ENCODE measurements at regions not wholly inside any gene's neighbourhood (a gene's known extent, or its start where the extent isn't known, plus 50 kb on each side); places are given as distances from the start of the nearest gene placed in this dataset.

DNA sequence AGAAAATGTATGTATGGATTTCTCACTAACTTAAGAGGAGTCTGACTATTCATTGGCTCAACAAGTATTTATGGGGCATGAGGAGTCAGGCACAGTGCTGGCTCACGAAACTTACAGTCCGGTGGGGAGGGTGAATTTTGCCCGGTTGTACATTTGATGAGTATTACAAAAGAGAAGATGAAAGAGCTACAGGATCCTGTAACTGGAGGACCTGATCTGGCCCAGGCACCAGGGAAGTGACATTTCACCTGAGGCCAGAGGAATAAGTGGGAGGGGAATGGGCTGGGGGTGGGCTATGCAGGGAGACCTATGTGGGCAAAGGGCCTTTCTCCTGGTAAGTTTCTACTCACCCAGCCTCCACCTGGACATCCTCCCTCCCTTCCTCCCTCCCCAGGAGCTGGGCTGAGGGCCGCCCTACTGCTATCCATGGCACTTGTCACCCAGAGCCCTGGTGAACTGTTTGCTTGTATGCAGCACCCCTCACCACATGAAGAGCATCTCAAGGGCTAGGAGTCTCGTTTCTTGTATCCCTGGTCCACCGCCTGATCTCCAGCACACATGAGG lies 101.1 kb upstream of the ZNF438 start:
- TF ChIP-seq, protein P1, sequence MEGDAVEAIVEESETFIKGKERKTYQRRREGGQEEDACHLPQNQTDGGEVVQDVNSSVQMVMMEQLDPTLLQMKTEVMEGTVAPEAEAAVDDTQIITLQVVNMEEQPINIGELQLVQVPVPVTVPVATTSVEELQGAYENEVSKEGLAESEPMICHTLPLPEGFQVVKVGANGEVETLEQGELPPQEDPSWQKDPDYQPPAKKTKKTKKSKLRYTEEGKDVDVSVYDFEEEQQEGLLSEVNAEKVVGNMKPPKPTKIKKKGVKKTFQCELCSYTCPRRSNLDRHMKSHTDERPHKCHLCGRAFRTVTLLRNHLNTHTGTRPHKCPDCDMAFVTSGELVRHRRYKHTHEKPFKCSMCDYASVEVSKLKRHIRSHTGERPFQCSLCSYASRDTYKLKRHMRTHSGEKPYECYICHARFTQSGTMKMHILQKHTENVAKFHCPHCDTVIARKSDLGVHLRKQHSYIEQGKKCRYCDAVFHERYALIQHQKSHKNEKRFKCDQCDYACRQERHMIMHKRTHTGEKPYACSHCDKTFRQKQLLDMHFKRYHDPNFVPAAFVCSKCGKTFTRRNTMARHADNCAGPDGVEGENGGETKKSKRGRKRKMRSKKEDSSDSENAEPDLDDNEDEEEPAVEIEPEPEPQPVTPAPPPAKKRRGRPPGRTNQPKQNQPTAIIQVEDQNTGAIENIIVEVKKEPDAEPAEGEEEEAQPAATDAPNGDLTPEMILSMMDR (IDR thresholded peaks at IDR 0.05): no peak
- TF ChIP-seq ZFX (IDR thresholded peaks at IDR 0.05; ENCODE audit: borderline replicate concordance): no peak

Data from 22Rv1 (cell line).